ENCODE measurements at regions not wholly inside any gene's neighbourhood (a gene's known extent, or its start where the extent isn't known, plus 50 kb on each side); places are given as distances from the start of the nearest gene placed in this dataset.

DNA sequence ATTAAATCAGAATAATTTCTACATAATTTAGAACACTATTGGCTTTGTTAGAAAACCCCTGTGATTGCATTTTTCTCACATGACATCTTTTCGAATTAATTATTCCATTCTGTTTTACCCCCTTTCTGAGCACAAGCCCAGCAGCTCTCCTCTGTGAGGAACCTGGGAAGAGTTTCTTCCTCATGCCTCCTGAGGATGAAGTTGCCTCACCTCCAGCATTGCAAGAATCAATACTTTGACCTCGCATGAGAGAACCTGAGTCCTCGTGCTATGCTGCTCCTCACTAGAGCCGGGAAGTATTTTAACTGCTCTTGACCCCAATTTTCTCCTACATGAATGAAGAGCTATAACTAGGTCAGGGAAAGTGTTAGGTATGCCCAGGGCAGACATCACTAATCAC is 77.1 kb upstream of the RAPH1 start:
- H3K27me3 ChIP-seq (ENCODE audit: insufficient read depth), result no peaks in the 10 kb centered on the region
- H3K36me3 ChIP-seq (ENCODE audit: insufficient read depth), result no peaks in the 10 kb centered on the region
- H3K79me2 ChIP-seq (replicated peaks; ENCODE audit: insufficient read depth), result no peaks in the 10 kb centered on the region
- H3F3A ChIP-seq (replicated peaks; ENCODE audit: low read depth), result no peaks in the 10 kb centered on the region
- H4K20me1 ChIP-seq (replicated peaks; ENCODE audit: insufficient read depth), result no peaks in the 10 kb centered on the region
- 0 out of 2 replicates have a peak, but pooled peaks cover 2% of the 10 kb centered on the region for H3K9me2 ChIP-seq (ENCODE audit: insufficient read depth)
- TF ChIP-seq NANOG (IDR thresholded peaks at IDR 0.05; ENCODE audit: borderline replicate concordance) (no peak), ZNF331 (CRISPR knock-in tag; IDR thresholded peaks at IDR 0.05; ENCODE audit: low read depth) (no peak), ZNF114 (CRISPR knock-in tag; IDR thresholded peaks at IDR 0.05) (no peak), POLR2AphosphoS5 (IDR thresholded peaks at IDR 0.05; ENCODE audit: low read depth) (no peak), JUNB (IDR thresholded peaks at IDR 0.05; ENCODE audit: unreplicated experiment) (no peak), EZH2phosphoT487 (IDR thresholded peaks at IDR 0.05; ENCODE audit: unreplicated experiment) (no peak), CREB1 (CRISPR knock-in tag; IDR thresholded peaks at IDR 0.05; ENCODE audit: low read depth) (no peak), STAT1 (IDR thresholded peaks at IDR 0.05; ENCODE audit: unreplicated experiment) (no peak), EZH2 (IDR thresholded peaks at IDR 0.05; ENCODE audit: low read depth, unreplicated experiment) (no peak)
- TF ChIP-seq, protein P1, sequence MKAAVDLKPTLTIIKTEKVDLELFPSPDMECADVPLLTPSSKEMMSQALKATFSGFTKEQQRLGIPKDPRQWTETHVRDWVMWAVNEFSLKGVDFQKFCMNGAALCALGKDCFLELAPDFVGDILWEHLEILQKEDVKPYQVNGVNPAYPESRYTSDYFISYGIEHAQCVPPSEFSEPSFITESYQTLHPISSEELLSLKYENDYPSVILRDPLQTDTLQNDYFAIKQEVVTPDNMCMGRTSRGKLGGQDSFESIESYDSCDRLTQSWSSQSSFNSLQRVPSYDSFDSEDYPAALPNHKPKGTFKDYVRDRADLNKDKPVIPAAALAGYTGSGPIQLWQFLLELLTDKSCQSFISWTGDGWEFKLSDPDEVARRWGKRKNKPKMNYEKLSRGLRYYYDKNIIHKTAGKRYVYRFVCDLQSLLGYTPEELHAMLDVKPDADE (IDR thresholded peaks at IDR 0.05), result no peak
- TF ChIP-seq, protein P2, sequence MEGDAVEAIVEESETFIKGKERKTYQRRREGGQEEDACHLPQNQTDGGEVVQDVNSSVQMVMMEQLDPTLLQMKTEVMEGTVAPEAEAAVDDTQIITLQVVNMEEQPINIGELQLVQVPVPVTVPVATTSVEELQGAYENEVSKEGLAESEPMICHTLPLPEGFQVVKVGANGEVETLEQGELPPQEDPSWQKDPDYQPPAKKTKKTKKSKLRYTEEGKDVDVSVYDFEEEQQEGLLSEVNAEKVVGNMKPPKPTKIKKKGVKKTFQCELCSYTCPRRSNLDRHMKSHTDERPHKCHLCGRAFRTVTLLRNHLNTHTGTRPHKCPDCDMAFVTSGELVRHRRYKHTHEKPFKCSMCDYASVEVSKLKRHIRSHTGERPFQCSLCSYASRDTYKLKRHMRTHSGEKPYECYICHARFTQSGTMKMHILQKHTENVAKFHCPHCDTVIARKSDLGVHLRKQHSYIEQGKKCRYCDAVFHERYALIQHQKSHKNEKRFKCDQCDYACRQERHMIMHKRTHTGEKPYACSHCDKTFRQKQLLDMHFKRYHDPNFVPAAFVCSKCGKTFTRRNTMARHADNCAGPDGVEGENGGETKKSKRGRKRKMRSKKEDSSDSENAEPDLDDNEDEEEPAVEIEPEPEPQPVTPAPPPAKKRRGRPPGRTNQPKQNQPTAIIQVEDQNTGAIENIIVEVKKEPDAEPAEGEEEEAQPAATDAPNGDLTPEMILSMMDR (conservative IDR thresholded peaks at IDR 0.05; ENCODE audit: low read depth in 2 of 2), result no peak
- TF ChIP-seq, protein P3, sequence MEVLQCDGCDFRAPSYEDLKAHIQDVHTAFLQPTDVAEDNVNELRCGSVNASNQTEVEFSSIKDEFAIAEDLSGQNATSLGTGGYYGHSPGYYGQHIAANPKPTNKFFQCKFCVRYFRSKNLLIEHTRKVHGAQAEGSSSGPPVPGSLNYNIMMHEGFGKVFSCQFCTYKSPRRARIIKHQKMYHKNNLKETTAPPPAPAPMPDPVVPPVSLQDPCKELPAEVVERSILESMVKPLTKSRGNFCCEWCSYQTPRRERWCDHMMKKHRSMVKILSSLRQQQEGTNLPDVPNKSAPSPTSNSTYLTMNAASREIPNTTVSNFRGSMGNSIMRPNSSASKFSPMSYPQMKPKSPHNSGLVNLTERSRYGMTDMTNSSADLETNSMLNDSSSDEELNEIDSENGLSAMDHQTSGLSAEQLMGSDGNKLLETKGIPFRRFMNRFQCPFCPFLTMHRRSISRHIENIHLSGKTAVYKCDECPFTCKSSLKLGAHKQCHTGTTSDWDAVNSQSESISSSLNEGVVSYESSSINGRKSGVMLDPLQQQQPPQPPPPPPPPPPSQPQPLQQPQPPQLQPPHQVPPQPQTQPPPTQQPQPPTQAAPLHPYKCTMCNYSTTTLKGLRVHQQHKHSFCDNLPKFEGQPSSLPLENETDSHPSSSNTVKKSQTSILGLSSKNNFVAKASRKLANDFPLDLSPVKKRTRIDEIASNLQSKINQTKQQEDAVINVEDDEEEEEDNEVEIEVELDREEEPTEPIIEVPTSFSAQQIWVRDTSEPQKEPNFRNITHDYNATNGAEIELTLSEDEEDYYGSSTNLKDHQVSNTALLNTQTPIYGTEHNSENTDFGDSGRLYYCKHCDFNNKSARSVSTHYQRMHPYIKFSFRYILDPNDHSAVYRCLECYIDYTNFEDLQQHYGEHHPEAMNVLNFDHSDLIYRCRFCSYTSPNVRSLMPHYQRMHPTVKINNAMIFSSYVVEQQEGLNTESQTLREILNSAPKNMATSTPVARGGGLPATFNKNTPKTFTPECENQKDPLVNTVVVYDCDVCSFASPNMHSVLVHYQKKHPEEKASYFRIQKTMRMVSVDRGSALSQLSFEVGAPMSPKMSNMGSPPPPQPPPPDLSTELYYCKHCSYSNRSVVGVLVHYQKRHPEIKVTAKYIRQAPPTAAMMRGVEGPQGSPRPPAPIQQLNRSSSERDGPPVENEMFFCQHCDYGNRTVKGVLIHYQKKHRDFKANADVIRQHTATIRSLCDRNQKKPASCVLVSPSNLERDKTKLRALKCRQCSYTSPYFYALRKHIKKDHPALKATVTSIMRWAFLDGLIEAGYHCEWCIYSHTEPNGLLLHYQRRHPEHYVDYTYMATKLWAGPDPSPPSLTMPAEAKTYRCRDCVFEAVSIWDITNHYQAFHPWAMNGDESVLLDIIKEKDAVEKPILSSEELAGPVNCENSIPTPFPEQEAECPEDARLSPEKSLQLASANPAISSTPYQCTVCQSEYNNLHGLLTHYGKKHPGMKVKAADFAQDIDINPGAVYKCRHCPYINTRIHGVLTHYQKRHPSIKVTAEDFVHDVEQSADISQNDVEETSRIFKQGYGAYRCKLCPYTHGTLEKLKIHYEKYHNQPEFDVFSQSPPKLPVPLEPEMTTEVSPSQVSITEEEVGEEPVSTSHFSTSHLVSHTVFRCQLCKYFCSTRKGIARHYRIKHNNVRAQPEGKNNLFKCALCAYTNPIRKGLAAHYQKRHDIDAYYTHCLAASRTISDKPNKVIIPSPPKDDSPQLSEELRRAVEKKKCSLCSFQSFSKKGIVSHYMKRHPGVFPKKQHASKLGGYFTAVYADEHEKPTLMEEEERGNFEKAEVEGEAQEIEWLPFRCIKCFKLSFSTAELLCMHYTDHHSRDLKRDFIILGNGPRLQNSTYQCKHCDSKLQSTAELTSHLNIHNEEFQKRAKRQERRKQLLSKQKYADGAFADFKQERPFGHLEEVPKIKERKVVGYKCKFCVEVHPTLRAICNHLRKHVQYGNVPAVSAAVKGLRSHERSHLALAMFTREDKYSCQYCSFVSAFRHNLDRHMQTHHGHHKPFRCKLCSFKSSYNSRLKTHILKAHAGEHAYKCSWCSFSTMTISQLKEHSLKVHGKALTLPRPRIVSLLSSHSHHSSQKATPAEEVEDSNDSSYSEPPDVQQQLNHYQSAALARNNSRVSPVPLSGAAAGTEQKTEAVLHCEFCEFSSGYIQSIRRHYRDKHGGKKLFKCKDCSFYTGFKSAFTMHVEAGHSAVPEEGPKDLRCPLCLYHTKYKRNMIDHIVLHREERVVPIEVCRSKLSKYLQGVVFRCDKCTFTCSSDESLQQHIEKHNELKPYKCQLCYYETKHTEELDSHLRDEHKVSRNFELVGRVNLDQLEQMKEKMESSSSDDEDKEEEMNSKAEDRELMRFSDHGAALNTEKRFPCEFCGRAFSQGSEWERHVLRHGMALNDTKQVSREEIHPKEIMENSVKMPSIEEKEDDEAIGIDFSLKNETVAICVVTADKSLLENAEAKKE (CRISPR knock-in tag; IDR thresholded peaks at IDR 0.05), result no peak
- TF ChIP-seq, protein P4, sequence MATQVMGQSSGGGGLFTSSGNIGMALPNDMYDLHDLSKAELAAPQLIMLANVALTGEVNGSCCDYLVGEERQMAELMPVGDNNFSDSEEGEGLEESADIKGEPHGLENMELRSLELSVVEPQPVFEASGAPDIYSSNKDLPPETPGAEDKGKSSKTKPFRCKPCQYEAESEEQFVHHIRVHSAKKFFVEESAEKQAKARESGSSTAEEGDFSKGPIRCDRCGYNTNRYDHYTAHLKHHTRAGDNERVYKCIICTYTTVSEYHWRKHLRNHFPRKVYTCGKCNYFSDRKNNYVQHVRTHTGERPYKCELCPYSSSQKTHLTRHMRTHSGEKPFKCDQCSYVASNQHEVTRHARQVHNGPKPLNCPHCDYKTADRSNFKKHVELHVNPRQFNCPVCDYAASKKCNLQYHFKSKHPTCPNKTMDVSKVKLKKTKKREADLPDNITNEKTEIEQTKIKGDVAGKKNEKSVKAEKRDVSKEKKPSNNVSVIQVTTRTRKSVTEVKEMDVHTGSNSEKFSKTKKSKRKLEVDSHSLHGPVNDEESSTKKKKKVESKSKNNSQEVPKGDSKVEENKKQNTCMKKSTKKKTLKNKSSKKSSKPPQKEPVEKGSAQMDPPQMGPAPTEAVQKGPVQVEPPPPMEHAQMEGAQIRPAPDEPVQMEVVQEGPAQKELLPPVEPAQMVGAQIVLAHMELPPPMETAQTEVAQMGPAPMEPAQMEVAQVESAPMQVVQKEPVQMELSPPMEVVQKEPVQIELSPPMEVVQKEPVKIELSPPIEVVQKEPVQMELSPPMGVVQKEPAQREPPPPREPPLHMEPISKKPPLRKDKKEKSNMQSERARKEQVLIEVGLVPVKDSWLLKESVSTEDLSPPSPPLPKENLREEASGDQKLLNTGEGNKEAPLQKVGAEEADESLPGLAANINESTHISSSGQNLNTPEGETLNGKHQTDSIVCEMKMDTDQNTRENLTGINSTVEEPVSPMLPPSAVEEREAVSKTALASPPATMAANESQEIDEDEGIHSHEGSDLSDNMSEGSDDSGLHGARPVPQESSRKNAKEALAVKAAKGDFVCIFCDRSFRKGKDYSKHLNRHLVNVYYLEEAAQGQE (IDR thresholded peaks at IDR 0.05; ENCODE audit: unreplicated experiment), result no peak
- no peaks in the 10 kb centered on the region for H3K36me3 Mint-ChIP-seq (ENCODE audit: low read depth)
- no peaks in the 10 kb centered on the region for H3K4me1 ChIP-seq (ENCODE audit: insufficient read depth)
- peaks cover 4% of the 10 kb centered on the region; the same call in 2 of the 3 replicates for H3K4me1 Mint-ChIP-seq
- no peak overlapping the region for H3K4me3 Mint-ChIP-seq
- H3K4me3 ChIP-seq, result no peak overlapping the region
- ATAC-seq (no peak), DNase-seq (ENCODE audit: low spot score) (no peak)
- H3K27me3 Mint-ChIP-seq (ENCODE audit: insufficient read depth, low read depth, poor library complexity), result peaks cover 2% of the 10 kb centered on the region
- H3K27ac ChIP-seq (ENCODE audit: low read depth), result no peak overlapping the region
- H3K9me3 Mint-ChIP-seq, result no peaks in the 10 kb centered on the region
- no peak overlapping the region for H2AFZ ChIP-seq
- H3K27ac Mint-ChIP-seq, result no peak overlapping the region
- H3K4me2 ChIP-seq, result no peak overlapping the region
